GM12865 (cell line): ENCODE measurements at regions not wholly inside any gene's neighbourhood (a gene's known extent, or its start where the extent isn't known, plus 50 kb on each side); places are given as distances from the start of the nearest gene placed in this dataset.

ENCODE experiments used
- DNase-seq: peaks from one replicate; pipeline ENCODE4 v3.0.0; 2010; ENCODE audit warnings: low read depth
- H3K4me3 ChIP-seq: 2 replicates; pipeline ENCODE4 v1.5.1; 2011; ENCODE audit warnings: mild to moderate bottlenecking, low read depth, low read length, control low read depth
- CTCF ChIP-seq: IDR thresholded peaks from 2 replicates; pipeline ENCODE4 v1.5.1; 2011; ENCODE audit warnings: low read length, control low read depth, low read depth, inconsistent platforms; ENCODE audit not compliant: insufficient read depth; ENCODE audit errors: missing control alignments

- no peak overlapping the region for H3K4me3 ChIP-seq
- no peak for TF ChIP-seq CTCF
- DNase-seq: no peak
These were observed 127.3 kb downstream of the MBL2 start for GRCh38 chr10:52645187-52645758.

GRCh38 chr10:52649511-52649910, 123.1 kb downstream of the MBL2 start:
- DNase-seq: no peak
- no peak overlapping the region for H3K4me3 ChIP-seq
- TF ChIP-seq CTCF: no peak

- H3K4me3 ChIP-seq: no peak overlapping the region
- DNase-seq: no peak
- no peak for TF ChIP-seq CTCF
These were observed 121.7 kb downstream of the MBL2 start for GRCh38 chr10:52650873-52651272.

- H3K4me3 ChIP-seq: no peak overlapping the region
- DNase-seq: no peak
- TF ChIP-seq CTCF: no peak
These were observed 121.3 kb downstream of the MBL2 start for GRCh38 chr10:52651293-52651692.

GRCh38 chr10:52652431-52653262, 119.9 kb downstream of the MBL2 start:
- no peak for TF ChIP-seq CTCF
- DNase-seq: no peak
- no peak overlapping the region for H3K4me3 ChIP-seq

- no peak for TF ChIP-seq CTCF
- H3K4me3 ChIP-seq: no peak overlapping the region
- no peak for DNase-seq
These were observed 119.2 kb downstream of the MBL2 start for GRCh38 chr10:52653263-52653909.
